KMS-11 (cell line): ENCODE measurements at regions not wholly inside any gene's neighbourhood (a gene's known extent, or its start where the extent isn't known, plus 50 kb on each side); places are given as distances from the start of the nearest gene placed in this dataset.

Experiments
- H2AFZ ChIP-seq: fragments of 200-600 bp; sonication (generic); 2 replicates; pipeline ENCODE4 v1.6.1; 2016; ENCODE audit warnings: antibody characterized with exemption, mixed run types, low read depth
- H3K27ac ChIP-seq: fragments of 200-600 bp; sonication (generic); 2 replicates; pipeline ENCODE4 v1.6.1; 2016; ENCODE audit warnings: mild to moderate bottlenecking, mixed run types
- H3K27me3 ChIP-seq: fragments of 200-600 bp; sonication (generic); 2 replicates; pipeline ENCODE4 v1.6.1; 2017; ENCODE audit warnings: mild to moderate bottlenecking, low read depth, mixed run types, moderate library complexity; ENCODE audit not compliant: insufficient read depth
- H3K36me3 ChIP-seq: fragments of 200-600 bp; sonication (generic); 2 replicates; pipeline ENCODE4 v1.6.1; 2017; ENCODE audit warnings: mild to moderate bottlenecking, mixed run types; ENCODE audit not compliant: insufficient read depth
- H3K4me1 ChIP-seq: fragments of 200-600 bp; sonication (generic); 2 replicates; pipeline ENCODE4 v1.6.1; 2016; ENCODE audit warnings: mild to moderate bottlenecking, low read depth, mixed run types; ENCODE audit not compliant: poor library complexity, severe bottlenecking
- H3K4me2 ChIP-seq: fragments of 200-600 bp; sonication (generic); 2 replicates; pipeline ENCODE4 v1.7.0; 2016; ENCODE audit warnings: mild to moderate bottlenecking, mixed run types
- H3K4me3 ChIP-seq: fragments of 200-600 bp; sonication (generic); IDR thresholded peaks from 2 replicates; pipeline ENCODE4 v1.6.1; 2017; ENCODE audit warnings: low read depth, low read length, mixed read lengths; ENCODE audit not compliant: insufficient read depth
- H3K79me2 ChIP-seq: fragments of 200-600 bp; sonication (generic); 2 replicates; pipeline ENCODE4 v1.6.1; 2016; ENCODE audit warnings: low read depth, mixed run types; ENCODE audit not compliant: insufficient read depth
- H3K9ac ChIP-seq: fragments of 200-600 bp; sonication (generic); 2 replicates; pipeline ENCODE4 v1.6.1; 2016; ENCODE audit warnings: mild to moderate bottlenecking, mixed run types
- H4K20me1 ChIP-seq: fragments of 200-600 bp; sonication (generic); 2 replicates; pipeline ENCODE4 v1.6.1; 2016; ENCODE audit warnings: mild to moderate bottlenecking, mixed run types; ENCODE audit not compliant: insufficient read depth
- CTCF ChIP-seq: fragments of 200-600 bp; sonication (generic); conservative IDR thresholded peaks from 2 replicates; pipeline ENCODE4 v1.6.1; 2017; ENCODE audit warnings: low read depth, mild to moderate bottlenecking, antibody characterized with exemption, low read length, moderate library complexity, mixed read lengths

- H3K9ac ChIP-seq, result no peak overlapping the region
- H3K79me2 ChIP-seq, result no peaks in the 10 kb centered on the region
- no peaks in the 10 kb centered on the region for H4K20me1 ChIP-seq
- H3K36me3 ChIP-seq, result no peaks in the 10 kb centered on the region
- no peak overlapping the region for H3K4me2 ChIP-seq
- no peak overlapping the region for H2AFZ ChIP-seq
- no peak for TF ChIP-seq CTCF
- no peak overlapping the region for H3K4me3 ChIP-seq
- no peak overlapping the region for H3K27ac ChIP-seq
- no peaks in the 10 kb centered on the region for H3K27me3 ChIP-seq
- no peaks in the 10 kb centered on the region for H3K4me1 ChIP-seq
These were observed 110.9 kb downstream of the FAM161A start for GRCh38 chr2:61742955-61743354.

GRCh38 chr2:61737841-61738240 lies 116.0 kb downstream of the FAM161A start:
- Histone ChIP-seq H3K27me3 (no peaks in the 10 kb centered on the region), H3K4me1 (no peaks in the 10 kb centered on the region), H2AFZ (no peak overlapping the region), H3K9ac (no peak overlapping the region), H3K4me2 (no peak overlapping the region), H3K36me3 (no peaks in the 10 kb centered on the region), H3K4me3 (no peak overlapping the region), H3K79me2 (no peaks in the 10 kb centered on the region), H3K27ac (no peak overlapping the region), H4K20me1 (no peaks in the 10 kb centered on the region)
- TF ChIP-seq CTCF, result no peak

GRCh38 chr2:61736953-61737352 lies 116.9 kb downstream of the FAM161A start:
- no peak overlapping the region for H3K4me3 ChIP-seq
- H3K27me3 ChIP-seq, result no peaks in the 10 kb centered on the region

GRCh38 chr2:61733563-61733962 lies 120.3 kb downstream of the FAM161A start:
- no peaks in the 10 kb centered on the region for H3K4me1 ChIP-seq
- H3K4me3 ChIP-seq, result no peak overlapping the region
- TF ChIP-seq CTCF, result no peak
- no peak overlapping the region for H3K27ac ChIP-seq
- H3K79me2 ChIP-seq, result no peaks in the 10 kb centered on the region
- no peak overlapping the region for H3K9ac ChIP-seq
- H3K27me3 ChIP-seq, result no peaks in the 10 kb centered on the region
- no peak overlapping the region for H3K4me2 ChIP-seq
- no peak overlapping the region for H2AFZ ChIP-seq
- H3K36me3 ChIP-seq, result no peaks in the 10 kb centered on the region
- H4K20me1 ChIP-seq, result no peaks in the 10 kb centered on the region

More at GRCh38 chr2:61736953-61737352, 116.9 kb downstream of the FAM161A start:
- Histone ChIP-seq H3K9ac (no peak overlapping the region), H2AFZ (no peak overlapping the region), H3K4me2 (no peak overlapping the region), H3K36me3 (no peaks in the 10 kb centered on the region), H3K4me1 (no peaks in the 10 kb centered on the region), H3K79me2 (no peaks in the 10 kb centered on the region), H4K20me1 (no peaks in the 10 kb centered on the region), H3K27ac (no peak overlapping the region)
- no peak for TF ChIP-seq CTCF

- no peak overlapping the region for H3K9ac ChIP-seq
- no peak for TF ChIP-seq CTCF
- H3K4me2 ChIP-seq, result no peak overlapping the region
- no peak overlapping the region for H3K27ac ChIP-seq
- no peak overlapping the region for H2AFZ ChIP-seq
- no peaks in the 10 kb centered on the region for H3K79me2 ChIP-seq
- H3K27me3 ChIP-seq, result no peaks in the 10 kb centered on the region
- H3K4me1 ChIP-seq, result no peaks in the 10 kb centered on the region
- no peaks in the 10 kb centered on the region for H3K36me3 ChIP-seq
- H4K20me1 ChIP-seq, result no peaks in the 10 kb centered on the region
- H3K4me3 ChIP-seq, result no peak overlapping the region
These were observed 121.1 kb downstream of the FAM161A start for GRCh38 chr2:61732787-61733186.
